GM19468 (cell line): ENCODE measurements at regions not wholly inside any gene's neighbourhood (a gene's known extent, or its start where the extent isn't known, plus 50 kb on each side); places are given as distances from the start of the nearest gene placed in this dataset.

Experiments used
- ATAC-seq: cut with Tn5 transposase; IDR thresholded peaks from one replicate; pipeline ENCODE4 v1.9.1; 2021; ENCODE audit warnings: mild to moderate bottlenecking, moderate library complexity, moderate number of reproducible peaks; ENCODE audit not compliant: unreplicated experiment; ENCODE audit errors: extremely low read depth

DNA sequence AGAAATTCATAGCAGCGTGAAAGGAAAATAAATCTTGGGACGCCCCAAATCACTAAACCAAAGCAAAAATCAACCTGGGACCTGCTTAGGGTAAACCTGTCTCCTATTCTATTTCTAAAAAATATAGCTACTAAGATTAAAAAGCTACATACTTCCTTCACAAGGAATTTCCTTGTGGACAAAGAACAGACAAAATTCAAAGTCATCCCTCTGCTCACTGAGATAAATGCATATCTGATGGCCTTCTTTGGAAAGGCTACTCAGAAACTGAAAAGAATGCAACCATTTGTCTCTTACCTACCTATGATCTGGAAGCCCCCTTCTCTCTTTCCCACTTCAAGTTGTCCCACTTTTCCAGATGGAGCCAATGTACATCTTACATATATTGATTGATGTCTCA lies 93.0 kb upstream of the CNOT2 start:
- ATAC-seq, result no peak

DNA sequence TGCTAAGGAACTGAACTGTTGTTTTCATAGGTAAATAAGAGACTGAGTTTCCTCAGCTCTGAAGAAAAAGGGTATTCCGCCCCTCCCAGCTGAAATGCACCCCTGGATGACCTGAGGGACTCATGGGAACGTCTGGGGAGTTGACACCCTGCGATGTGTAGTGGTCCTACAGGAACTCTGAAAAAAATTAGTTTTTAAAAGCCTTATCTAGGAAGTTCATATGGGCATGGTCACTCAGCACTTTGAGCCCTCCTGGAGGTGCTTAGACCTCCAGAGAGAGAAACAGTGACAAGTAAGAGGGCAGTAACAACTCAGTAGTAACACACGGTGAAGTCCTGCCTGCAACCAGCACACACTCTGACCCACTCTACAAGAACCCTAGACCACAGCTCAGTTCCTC lies 91.2 kb upstream of the CNOT2 start:
- ATAC-seq, result no peak

DNA sequence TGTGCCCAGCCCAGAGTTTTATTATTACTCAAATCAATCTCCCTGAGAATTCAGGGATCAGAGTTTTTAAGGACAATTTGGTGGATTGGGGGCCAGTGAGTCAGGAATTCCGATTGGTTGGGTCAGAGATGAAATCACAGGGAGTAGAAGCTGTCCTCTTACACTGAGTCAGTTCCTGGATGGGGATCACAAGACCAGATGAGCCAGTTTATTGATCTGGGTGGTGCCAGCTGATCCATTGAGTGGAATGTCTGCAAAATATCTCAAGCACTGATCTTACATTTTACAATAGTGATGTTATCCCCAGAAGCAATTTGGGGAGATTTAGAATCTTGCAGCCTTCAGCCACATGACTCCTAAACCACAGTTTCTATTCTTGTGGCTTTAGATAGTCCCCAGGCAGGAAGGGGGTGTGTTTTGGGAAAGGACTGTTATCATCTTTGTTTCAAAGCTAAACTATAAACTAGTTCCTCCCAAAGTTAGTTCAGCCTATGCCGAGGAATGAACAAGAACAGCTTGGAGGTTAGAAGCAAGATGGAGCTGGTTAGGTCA lies 89.1 kb upstream of the CNOT2 start:
- no peak for ATAC-seq

DNA sequence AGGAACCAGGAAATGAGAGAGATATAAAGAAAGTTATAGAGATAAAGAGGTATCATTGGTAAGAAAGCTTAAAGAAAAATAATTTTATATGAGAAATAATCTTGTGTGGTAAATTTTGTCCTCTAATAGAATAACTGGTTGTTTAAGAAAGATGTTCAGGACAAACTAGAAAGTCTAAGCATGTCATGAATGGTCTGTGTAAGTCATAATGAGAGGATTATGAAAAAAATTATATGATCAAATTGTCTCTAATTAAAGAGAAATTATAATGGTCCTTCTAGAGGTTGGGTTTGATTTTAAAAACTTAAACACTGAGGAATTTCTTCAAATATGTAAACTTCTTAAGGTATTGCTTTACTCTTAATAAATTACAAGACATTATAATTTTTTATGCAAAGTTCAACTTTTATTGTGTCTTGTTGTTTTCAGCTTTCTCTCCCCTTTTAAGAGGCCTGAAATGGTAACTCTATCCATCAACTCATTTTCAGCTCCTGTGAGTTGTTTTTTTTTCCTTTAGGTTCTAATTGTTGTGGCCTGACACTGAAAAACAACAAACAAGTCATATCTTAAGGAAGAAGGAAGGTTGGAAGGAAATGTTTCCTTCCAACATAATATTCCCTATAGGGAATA lies 88.2 kb upstream of the CNOT2 start:
- ATAC-seq, result no peak

DNA sequence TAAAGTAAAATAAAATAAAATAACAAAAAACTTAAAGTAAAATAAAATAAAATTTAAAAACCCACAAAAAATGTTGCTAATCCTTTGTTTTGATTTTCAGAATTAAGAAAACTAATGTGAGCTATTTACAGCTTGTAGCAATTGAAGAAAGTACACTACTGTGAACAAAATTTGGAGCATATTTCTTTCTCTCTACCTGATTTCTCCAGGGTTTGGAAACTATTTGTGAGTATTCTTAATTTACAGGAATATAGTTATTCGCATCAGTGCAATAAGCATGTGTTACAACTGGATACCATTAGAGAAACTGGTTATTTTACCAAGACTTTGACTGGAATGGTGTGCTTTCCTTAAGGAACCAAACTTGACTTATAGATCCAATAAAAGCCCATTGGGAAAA lies 86.1 kb upstream of the CNOT2 start:
- no peak for ATAC-seq

DNA sequence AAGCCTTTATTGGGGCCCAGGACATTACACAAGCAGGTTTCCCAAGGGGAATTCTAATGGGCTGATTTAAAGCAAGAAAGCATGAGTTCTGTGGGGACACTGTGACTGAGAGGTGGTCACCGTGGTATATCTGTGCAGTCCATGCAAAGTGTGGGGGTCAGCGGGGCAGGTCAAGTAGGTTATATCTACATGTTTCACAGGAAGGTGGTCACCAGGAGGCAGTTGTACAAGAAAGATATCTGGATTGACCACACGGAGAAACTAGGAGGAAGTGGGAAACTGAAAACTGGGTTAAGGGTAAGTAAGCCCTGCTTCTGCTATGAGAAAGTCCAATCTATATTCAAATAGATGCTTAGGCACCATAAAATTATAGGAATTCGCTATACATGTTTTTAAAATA lies 77.8 kb upstream of the CNOT2 start:
- ATAC-seq, result no peak

DNA sequence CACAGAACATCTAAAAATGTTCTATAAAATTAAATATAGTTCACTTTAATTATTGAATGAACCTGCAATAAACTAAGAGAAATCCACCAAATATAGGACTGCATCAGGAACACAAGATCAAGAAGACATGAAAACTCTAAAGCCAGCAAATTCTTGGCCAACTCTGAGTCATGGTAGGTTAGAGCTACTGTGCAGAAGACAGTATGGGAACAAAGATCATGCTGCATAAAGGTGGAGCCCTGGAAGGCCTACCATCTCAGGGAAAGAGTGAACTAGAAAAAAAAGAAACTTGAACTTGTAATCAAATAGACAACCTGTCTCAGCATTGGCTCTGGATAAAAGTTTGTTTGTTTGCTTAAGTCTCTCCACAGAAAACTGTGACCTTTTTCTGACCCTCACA lies 66.9 kb upstream of the CNOT2 start:
- ATAC-seq, result no peak

DNA sequence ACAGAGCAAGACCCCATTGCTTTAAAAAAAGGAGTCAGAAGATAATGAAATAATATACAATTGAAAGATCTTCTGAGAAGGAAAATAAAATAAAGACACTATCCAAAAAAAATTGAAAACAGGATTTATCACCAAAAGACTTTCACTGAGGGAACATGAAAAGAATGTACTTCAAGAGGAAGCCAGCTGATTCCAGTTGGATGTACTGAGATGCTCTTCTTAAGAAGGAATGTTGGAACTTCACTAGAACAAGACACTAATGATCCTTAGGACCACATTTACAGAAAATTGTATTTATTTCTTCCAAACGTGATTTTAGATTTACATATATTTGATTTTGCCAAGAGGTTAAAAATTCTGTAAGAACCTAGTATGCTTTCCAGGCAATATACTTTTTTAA lies 65.6 kb upstream of the CNOT2 start:
- no peak for ATAC-seq

DNA sequence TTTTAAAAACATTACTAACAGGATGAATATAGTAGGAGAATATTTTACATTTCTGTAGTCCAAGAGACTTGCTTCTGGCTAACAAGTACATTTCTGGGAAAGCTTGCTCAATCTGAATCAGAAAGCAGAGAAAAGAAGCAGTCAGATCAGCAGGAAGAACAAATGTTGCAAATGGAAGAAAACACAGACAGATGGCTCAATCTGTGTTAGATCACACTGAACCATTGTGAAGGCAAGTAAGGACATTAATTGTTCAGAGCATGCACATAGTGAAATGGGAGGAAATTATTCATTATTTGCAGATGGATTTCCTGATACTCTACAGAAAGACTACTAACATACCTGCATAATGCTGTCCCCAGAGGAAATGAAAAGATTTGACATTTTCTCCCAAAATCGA lies 65.2 kb upstream of the CNOT2 start:
- no peak for ATAC-seq

DNA sequence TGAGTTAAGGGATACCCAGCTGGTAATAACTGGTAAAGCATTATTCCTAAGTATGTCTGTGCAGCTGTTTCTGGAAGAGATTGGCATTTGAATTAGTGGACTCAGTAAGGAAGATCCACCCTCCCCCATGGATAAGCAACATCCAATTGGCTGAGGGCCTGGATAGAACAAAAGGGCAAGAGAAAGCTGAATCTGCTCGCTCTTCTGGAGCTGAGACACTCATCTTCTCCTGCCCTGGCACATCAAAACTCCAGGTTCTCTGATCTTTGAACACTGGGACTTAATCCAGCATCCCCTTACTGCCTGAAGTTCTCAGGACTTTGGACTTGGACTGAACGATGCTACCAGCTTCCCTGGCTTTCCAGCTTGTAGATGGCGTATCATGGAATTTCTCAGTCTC lies 63.1 kb upstream of the CNOT2 start:
- no peak for ATAC-seq

DNA sequence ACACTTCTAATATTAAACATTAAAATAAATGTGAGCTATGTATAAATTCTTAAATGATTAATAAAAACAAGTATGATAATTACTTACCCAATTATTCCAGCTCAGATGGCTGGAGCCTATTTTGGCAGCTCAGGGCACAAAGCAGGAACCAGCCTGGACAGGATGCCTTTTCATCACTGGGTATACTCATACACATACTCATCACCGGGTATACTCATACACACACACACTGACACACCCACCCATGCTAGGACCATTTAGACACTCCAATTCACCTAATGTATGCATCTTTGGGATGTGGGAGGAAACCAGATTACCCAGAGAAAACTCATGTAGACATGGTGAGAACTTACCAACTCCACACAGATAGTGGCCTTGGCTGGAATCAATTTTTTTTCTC lies 57.9 kb upstream of the CNOT2 start:
- ATAC-seq, result no peak

DNA sequence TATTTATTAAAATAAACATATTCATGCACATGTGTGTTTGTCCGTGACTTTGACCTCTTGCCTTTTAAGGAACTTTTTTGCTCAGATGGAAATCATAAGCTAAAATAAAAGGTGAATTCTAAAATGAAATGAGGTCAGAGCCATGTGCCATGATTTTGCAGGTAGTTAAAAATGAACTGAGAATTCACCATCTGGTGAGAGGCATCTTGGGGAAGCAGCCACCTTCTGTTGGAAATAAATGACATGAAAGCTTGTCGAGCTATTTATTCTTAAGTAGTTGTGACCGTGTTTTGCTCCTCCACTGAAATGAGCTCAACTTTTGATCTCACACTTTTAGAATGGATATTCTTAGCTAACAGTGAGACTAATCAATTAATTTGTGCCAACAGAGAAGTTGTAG lies 56.8 kb upstream of the CNOT2 start:
- ATAC-seq, result no peak

DNA sequence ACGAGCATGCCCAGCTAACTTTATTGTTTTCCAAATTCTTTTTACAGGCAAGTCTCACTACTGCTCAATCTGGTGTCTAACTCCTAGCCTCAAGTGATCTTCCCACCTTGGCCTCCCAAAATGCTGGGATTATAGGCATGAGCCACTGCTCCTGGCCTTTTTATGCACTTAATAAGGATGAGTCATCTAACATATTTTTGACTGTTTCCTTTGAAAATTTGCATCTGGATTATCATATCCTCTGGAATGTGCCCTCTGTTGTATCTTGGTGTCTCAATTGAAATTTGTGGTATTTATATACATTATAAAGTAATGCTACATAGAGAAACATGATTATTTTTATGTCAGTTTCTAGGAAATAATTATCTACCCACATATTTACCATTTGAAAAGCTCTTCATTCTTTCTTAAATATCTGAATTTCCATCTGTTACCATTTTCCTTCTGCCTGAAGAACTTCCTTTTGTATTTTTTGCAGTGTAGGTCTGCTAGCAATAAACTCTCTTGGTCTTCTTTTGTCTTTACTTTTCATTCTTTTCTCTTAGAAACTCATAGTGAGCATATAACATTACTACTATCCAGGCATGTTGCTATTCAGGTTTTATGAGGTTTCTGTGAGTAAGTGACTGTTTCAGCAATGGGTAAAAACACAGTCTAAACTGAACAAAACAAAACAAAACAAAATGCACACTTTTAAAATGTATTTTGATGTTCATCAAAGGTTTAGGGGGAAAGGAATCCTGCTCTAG lies 52.8 kb upstream of the CNOT2 start:
- no peak for ATAC-seq
